ENCODE measurements at regions not wholly inside any gene's neighbourhood (a gene's known extent, or its start where the extent isn't known, plus 50 kb on each side); places are given as distances from the start of the nearest gene placed in this dataset.

DNA sequence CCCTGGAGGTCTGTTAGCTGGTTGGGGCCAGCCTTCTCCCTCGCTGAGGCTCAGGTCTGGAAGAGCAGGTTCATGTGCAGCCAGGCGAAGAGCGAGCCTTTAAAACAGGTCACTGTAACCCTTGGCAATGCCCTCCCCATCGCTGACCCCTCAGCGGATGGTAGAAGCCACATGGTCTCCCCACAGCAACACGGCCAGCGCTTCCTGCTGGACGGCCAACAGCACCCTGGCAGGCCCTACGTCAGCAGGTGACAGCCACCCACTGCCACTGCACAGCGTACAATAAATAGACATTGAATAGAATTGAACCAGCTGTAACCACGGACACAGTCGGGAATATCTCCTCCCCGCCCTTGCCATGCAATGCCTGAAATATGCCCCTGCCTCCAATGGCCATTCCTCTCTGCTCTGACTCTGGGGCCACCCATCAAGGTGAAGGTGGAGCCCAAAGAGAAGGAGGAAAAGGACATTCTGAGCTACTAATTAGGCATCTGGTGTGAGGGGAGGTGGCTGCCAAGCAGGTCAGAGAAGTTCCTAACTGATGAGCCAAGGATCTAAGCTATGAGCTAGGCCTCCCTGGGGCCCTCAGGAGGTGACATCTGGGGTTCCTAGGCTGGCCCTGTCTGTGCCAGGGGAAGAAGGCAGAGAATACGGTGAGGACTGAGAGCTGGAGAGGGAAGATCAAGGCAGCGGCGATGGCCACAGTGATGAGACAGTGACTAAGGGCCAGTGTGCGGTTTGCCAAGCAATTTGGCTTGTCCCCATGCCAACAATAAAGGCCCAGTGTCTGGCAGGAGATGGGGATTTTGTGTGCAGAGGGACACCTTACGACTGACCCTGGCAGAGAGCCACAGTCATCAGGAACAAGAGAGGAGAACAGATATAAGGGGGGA, 202.3 kb downstream of the BCOR start:
- no peaks in the 10 kb centered on the region for H3K9me1 ChIP-seq (ENCODE audit: control insufficient read depth, extremely low read depth, insufficient read depth, low read length)
- no peaks in the 10 kb centered on the region for H3K36me3 ChIP-seq (ENCODE audit: control insufficient read depth in 2 of 2, extremely low read depth in 1 of 2, insufficient read depth in 2 of 2, low read length in 2 of 2)
- H3K9ac ChIP-seq (ENCODE audit: control insufficient read depth, extremely low read depth, insufficient read depth, low read length), result no peak overlapping the region
- H3K4me2 ChIP-seq (ENCODE audit: control insufficient read depth, extremely low read depth, insufficient read depth, low read depth, low read length), result no peak overlapping the region
- DNase-seq (ENCODE audit: low read depth, low spot score), result no peak
- FAIRE-seq, result no peak
- no peaks in the 10 kb centered on the region for H3K79me2 ChIP-seq (ENCODE audit: control insufficient read depth, insufficient read depth, low read length)
- no peak overlapping the region for H3K4me3 ChIP-seq (ENCODE audit: control insufficient read depth in 2 of 3, extremely low read depth in 1 of 3, insufficient read depth in 2 of 3, low read depth in 1 of 3, low read length in 3 of 3)
- TF ChIP-seq EZH2 (IDR thresholded peaks at IDR 0.05; ENCODE audit: low read length), result no peak
- TF ChIP-seq, protein P1, sequence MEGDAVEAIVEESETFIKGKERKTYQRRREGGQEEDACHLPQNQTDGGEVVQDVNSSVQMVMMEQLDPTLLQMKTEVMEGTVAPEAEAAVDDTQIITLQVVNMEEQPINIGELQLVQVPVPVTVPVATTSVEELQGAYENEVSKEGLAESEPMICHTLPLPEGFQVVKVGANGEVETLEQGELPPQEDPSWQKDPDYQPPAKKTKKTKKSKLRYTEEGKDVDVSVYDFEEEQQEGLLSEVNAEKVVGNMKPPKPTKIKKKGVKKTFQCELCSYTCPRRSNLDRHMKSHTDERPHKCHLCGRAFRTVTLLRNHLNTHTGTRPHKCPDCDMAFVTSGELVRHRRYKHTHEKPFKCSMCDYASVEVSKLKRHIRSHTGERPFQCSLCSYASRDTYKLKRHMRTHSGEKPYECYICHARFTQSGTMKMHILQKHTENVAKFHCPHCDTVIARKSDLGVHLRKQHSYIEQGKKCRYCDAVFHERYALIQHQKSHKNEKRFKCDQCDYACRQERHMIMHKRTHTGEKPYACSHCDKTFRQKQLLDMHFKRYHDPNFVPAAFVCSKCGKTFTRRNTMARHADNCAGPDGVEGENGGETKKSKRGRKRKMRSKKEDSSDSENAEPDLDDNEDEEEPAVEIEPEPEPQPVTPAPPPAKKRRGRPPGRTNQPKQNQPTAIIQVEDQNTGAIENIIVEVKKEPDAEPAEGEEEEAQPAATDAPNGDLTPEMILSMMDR (optimal IDR thresholded peaks at IDR 0.05 in 1 of 3, IDR thresholded peaks at IDR 0.05 in 1 of 3, conservative IDR thresholded peaks at IDR 0.05 in 1 of 3; ENCODE audit: extremely low read depth in 1 of 3, insufficient read depth in 2 of 3, low read length in 3 of 3), result no peak
- dilution Hi-C loops (cut with MboI; ENCODE audit: extremely low pct_ligation_motif_present, low sequenced_read_pairs), result no loop called here
- H2AFZ ChIP-seq (ENCODE audit: control insufficient read depth, low read length), result no peak overlapping the region
- no peaks in the 10 kb centered on the region for H4K20me1 ChIP-seq (ENCODE audit: control insufficient read depth, extremely low read depth, insufficient read depth, low read length)
- H3K27me3 ChIP-seq (ENCODE audit: control insufficient read depth, extremely low read depth, insufficient read depth, low read length), result no peaks in the 10 kb centered on the region
- H3K9me3 ChIP-seq (ENCODE audit: control insufficient read depth, low read depth, low read length), result no peaks in the 10 kb centered on the region
- peaks cover 38% of the 10 kb centered on the region for H3K4me1 ChIP-seq (ENCODE audit: control insufficient read depth, extremely low read depth, insufficient read depth, low read length)
- no peak overlapping the region for H3K27ac ChIP-seq (ENCODE audit: control insufficient read depth, insufficient read depth, low read length)

GRCh38 chrX:39896951-39897740, 200.6 kb downstream of the BCOR start:
- no peaks in the 10 kb centered on the region for H3K36me3 ChIP-seq (ENCODE audit: control insufficient read depth in 2 of 2, extremely low read depth in 1 of 2, insufficient read depth in 2 of 2, low read length in 2 of 2)
- DNase-seq (ENCODE audit: low read depth, low spot score) (peak; percentile 48), FAIRE-seq (peak; percentile 69)
- peak overlapping the region; percentile 50 for H3K4me2 ChIP-seq (ENCODE audit: control insufficient read depth, extremely low read depth, insufficient read depth, low read depth, low read length)
- H3K4me3 ChIP-seq (ENCODE audit: control insufficient read depth in 2 of 3, extremely low read depth in 1 of 3, insufficient read depth in 2 of 3, low read depth in 1 of 3, low read length in 3 of 3), result no peak overlapping the region
- H3K9ac ChIP-seq (ENCODE audit: control insufficient read depth, extremely low read depth, insufficient read depth, low read length), result peak overlapping the region; percentile 33
- H3K4me1 ChIP-seq (ENCODE audit: control insufficient read depth, extremely low read depth, insufficient read depth, low read length), result peaks cover 36% of the 10 kb centered on the region
- H3K27me3 ChIP-seq (ENCODE audit: control insufficient read depth, extremely low read depth, insufficient read depth, low read length), result no peaks in the 10 kb centered on the region
- no peaks in the 10 kb centered on the region for H3K9me1 ChIP-seq (ENCODE audit: control insufficient read depth, extremely low read depth, insufficient read depth, low read length)
- H3K9me3 ChIP-seq (ENCODE audit: control insufficient read depth, low read depth, low read length), result no peaks in the 10 kb centered on the region
- dilution Hi-C loops (cut with MboI; ENCODE audit: extremely low pct_ligation_motif_present, low sequenced_read_pairs), result no loop called here
- peak overlapping the region; percentile 4 for H2AFZ ChIP-seq (ENCODE audit: control insufficient read depth, low read length)
- no peaks in the 10 kb centered on the region for H4K20me1 ChIP-seq (ENCODE audit: control insufficient read depth, extremely low read depth, insufficient read depth, low read length)
- TF ChIP-seq, protein P1 (optimal IDR thresholded peaks at IDR 0.05 in 1 of 3, IDR thresholded peaks at IDR 0.05 in 1 of 3, conservative IDR thresholded peaks at IDR 0.05 in 1 of 3; ENCODE audit: extremely low read depth in 1 of 3, insufficient read depth in 2 of 3, low read length in 3 of 3), result no peak
- no peak for TF ChIP-seq EZH2 (IDR thresholded peaks at IDR 0.05; ENCODE audit: low read length)
- H3K27ac ChIP-seq (ENCODE audit: control insufficient read depth, insufficient read depth, low read length), result peak overlapping the region; percentile 59
- H3K79me2 ChIP-seq (ENCODE audit: control insufficient read depth, insufficient read depth, low read length), result no peaks in the 10 kb centered on the region

Measured in keratinocyte (primary cell).